Heart left ventricle (tissue), 16 donors: ENCODE measurements at regions not wholly inside any gene's neighbourhood (a gene's known extent, or its start where the extent isn't known, plus 50 kb on each side); places are given as distances from the start of the nearest gene placed in this dataset.

Source experiments
- ATAC-seq, 4 donors: fragments of 200-7000 bp; cut with Tn5 transposase; one replicate each; pipeline ENCODE4 v1.9.1; 2020 to 2022; ENCODE audit warnings: moderate library complexity in 4 of 4, mild to moderate bottlenecking in 3 of 4, moderate number of reproducible peaks in 1 of 4
- DNase-seq, 5 donors: peaks; one replicate each; pipeline ENCODE4 v3.0.0-alpha.2; 2020
- H3K27ac ChIP-seq, 12 donors: fragments of 200-600 bp; sonication (generic) in 4 of 12; one replicate each; pipeline versions ENCODE4 v1.5.0 to v1.8.0; 2016 to 2022; ENCODE audit warnings: mild to moderate bottlenecking in 2 of 12
- H3K27me3 ChIP-seq, 9 donors: fragments of 200-600 bp; sonication (generic) in 2 of 9; one replicate each; pipeline versions ENCODE4 v1.5.1 to v1.8.0; 2016 to 2022; ENCODE audit warnings: mild to moderate bottlenecking in 3 of 9
- H3K36me3 ChIP-seq, 9 donors: fragments of 200-600 bp; sonication (generic) in 2 of 9; one replicate each; pipeline versions ENCODE4 v1.5.0 to v1.8.0; 2018 to 2022; ENCODE audit warnings: mild to moderate bottlenecking in 2 of 9
- H3K4me1 ChIP-seq, 12 donors: fragments of 200-600 bp; sonication (generic) in 4 of 12; one replicate each; pipeline versions ENCODE4 v1.5.0 to v1.8.0; 2016 to 2022; ENCODE audit warnings: mild to moderate bottlenecking in 3 of 12
- H3K4me3 ChIP-seq, 12 donors: fragments of 200-600 bp; sonication (generic) in 4 of 12; one replicate each; pipeline versions ENCODE4 v1.5.0 to v1.8.0; 2017 to 2022; ENCODE audit warnings: mild to moderate bottlenecking in 9 of 12, moderate library complexity in 4 of 12
- H3K9me3 ChIP-seq, 12 donors: fragments of 200-600 bp; sonication (generic) in 4 of 12; one replicate each; pipeline versions ENCODE4 v1.5.0 to v1.8.0; 2016 to 2022; ENCODE audit warnings: mild to moderate bottlenecking in 1 of 12
- CTCF ChIP-seq, 12 donors: fragments of 200-600 bp; sonication (generic) in 4 of 12; IDR thresholded peaks; one replicate each; pipeline versions ENCODE4 v1.5.0 to v1.8.0; 2018 to 2022; ENCODE audit warnings: antibody characterized with exemption in 12 of 12, mild to moderate bottlenecking in 5 of 12
- POLR2A ChIP-seq, 2 donors: fragments of 450-650 bp; IDR thresholded peaks; one replicate each; pipeline ENCODE4 v1.6.1; 2017; ENCODE audit warnings: antibody characterized with exemption in 2 of 2, mild to moderate bottlenecking in 2 of 2, moderate library complexity in 2 of 2
- WGBS, 4 donors: extraction: QIAGEN DNeasy Blood & Tissue Kit in 2 of 4; methylation state at CpG; one replicate each; pipeline versions ENCODE4 v1.1.5 to v1.1.7; 2013 to 2018; 5-methylcytosine and 5-hydroxymethylcytosine counted together
- intact Hi-C, 10 donors: fragments of 100-400 bp; cut with DNase I; formaldehyde crosslinking; loops; one replicate each; pipeline versions ENCODE4 v1.11.1 to v1.14.2; 2022
- donor health status: ischemic (EF 13 %, LVEDD 7.1; RV severe dilation, severe dysfunction).
- donor health status: healthy with polysubstance abuse.
- donor health status: DM: no; HTN: yes; CAD: no.
- donor health status: DM: no; HTN: no; CAD: no.
- donor health status: ischemic (EF 25% LVEDD 6.9; RV normal size, moderate dysfunction).
- donor health status: ischemic (EF 25% LVEDD 5.7; RV mildly dilated, moderate dysfunction).
- donor health status: healthy.
- donor health status: DM: yes; HTN: yes; CAD: no.
- donor health status: ischemic (EF 35%, LVEDD 5.7; RV mildly dilated, moderate dysfunction).
- donor health status: nonischemic (EF 11% LVEDD 7.7; RV severe dilation, severe dysfunction).
- donor health status: DM: yes; HTN: yes; CAD: no.
- donor health status: PGD.
- donor health status: ischemic (EF 29% LVEDD 5.4; RV normal size, mild dysfunction).
- donor health status: nonischemic (EF 23%, LVEDD 6.1; RV moderate dilation, normal function).

- no peak for TF ChIP-seq CTCF (IDR thresholded peaks at IDR 0.05)
- intact Hi-C loops, result no loop called here
- ATAC-seq (no peak), DNase-seq (no peak)
- H3K9me3 ChIP-seq, result no peaks in the 10 kb centered on the region
- H3K4me1 ChIP-seq, result no peaks in the 10 kb centered on the region
- H3K36me3 ChIP-seq, result no peaks in the 10 kb centered on the region
- no peak overlapping the region for H3K27ac ChIP-seq
- no peak overlapping the region for H3K4me3 ChIP-seq
- 83% methylated on average over 1 of the region's 1 CpG; no CpG with 5 or more reads in 2 of the 4 donors for WGBS, 4 donors
- no peaks in the 10 kb centered on the region for H3K27me3 ChIP-seq
These were observed 1032.6 kb upstream of the AMELY start for GRCh38 chrY:7944135-7944534.

GRCh38 chrY:7942711-7943110 lies 1031.2 kb upstream of the AMELY start:
- Histone ChIP-seq H3K4me3 (no peak overlapping the region), H3K27me3 (no peaks in the 10 kb centered on the region), H3K4me1 (no peaks in the 10 kb centered on the region), H3K36me3 (no peaks in the 10 kb centered on the region), H3K9me3 (no peaks in the 10 kb centered on the region), H3K27ac (no peak overlapping the region)
- no peak for ATAC-seq
- WGBS, 4 donors, result 64 to 69% methylated on average over 3 of the region's 3 CpGs; no CpG with 5 or more reads in 2 of the 4 donors
- TF ChIP-seq POLR2A (IDR thresholded peaks at IDR 0.05) (no peak), CTCF (IDR thresholded peaks at IDR 0.05) (no peak)
- intact Hi-C loops, result no loop called here
- no peak for DNase-seq

GRCh38 chrY:7941856-7942255 lies 1030.3 kb upstream of the AMELY start:
- H3K4me1 ChIP-seq, result no peaks in the 10 kb centered on the region
- no peaks in the 10 kb centered on the region for H3K27me3 ChIP-seq
- no peaks in the 10 kb centered on the region for H3K9me3 ChIP-seq
- TF ChIP-seq CTCF (IDR thresholded peaks at IDR 0.05) (no peak), POLR2A (IDR thresholded peaks at IDR 0.05) (no peak)
- no peaks in the 10 kb centered on the region for H3K36me3 ChIP-seq
- intact Hi-C loops, result no loop called here
- H3K4me3 ChIP-seq, result no peak overlapping the region
- 61% methylated on average over 3 of the region's 3 CpGs; no CpG with 5 or more reads in 2 of the 4 donors for WGBS, 4 donors
- no peak for DNase-seq
- no peak overlapping the region for H3K27ac ChIP-seq
- ATAC-seq, result no peak

GRCh38 chrY:7938982-7939718 lies 1027.6 kb upstream of the AMELY start:
- no peak for DNase-seq
- no peaks in the 10 kb centered on the region for H3K36me3 ChIP-seq
- WGBS, 4 donors, result 57 to 60% methylated on average over 2 of the region's 2 CpGs; no CpG with 5 or more reads in 2 of the 4 donors
- no peak for TF ChIP-seq POLR2A (IDR thresholded peaks at IDR 0.05)
- no peak for TF ChIP-seq CTCF (IDR thresholded peaks at IDR 0.05)
- H3K27ac ChIP-seq, result no peak overlapping the region
- intact Hi-C loops, result no loop called here
- H3K27me3 ChIP-seq, result no peaks in the 10 kb centered on the region
- no peaks in the 10 kb centered on the region for H3K9me3 ChIP-seq
- no peaks in the 10 kb centered on the region for H3K4me1 ChIP-seq
- ATAC-seq, result no peak
- H3K4me3 ChIP-seq, result no peak overlapping the region
